ENCODE measurements at regions not wholly inside any gene's neighbourhood (a gene's known extent, or its start where the extent isn't known, plus 50 kb on each side); places are given as distances from the start of the nearest gene placed in this dataset.

DNA sequence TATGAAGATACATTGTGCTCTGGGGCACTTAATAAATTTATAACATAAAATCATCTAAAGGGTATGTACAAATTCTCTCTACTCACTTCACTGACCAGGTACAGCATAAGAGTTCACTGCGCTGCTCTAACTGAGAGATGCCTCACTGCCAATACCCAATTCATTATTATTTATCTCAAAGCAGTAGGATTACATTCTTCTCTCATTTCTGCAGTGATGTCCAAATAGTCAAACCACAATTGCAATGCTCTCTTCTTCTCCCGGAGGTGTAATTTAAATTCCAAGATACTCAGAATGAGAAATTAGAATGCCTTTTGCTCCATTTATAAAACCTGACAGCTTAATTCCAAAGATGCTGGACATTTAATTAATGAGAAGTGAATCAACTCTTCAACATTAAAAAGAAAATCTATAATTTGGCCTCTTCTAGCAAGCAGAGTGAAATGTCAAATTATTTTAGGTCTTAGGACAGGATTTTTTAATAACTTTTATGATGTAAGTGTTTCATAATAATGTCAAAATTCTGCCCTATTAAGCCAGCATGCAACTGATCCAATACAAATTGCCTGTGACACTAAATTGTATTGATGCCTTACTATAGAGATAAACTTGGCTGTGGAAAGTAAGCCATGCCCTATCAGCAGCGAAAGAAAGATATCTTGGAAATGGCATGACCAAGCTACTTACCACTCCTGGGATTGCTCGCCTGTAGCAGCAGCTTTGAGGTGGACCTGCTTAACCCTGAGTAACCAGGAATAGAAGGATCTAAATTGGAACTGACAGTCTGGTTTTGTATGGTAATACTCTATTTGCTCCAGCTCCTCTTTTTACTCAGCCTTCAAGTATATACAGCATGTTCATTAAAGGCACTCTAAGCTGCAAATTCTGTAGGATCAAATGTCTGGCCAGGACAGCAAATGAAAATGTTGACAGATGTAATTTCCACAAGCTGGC lies 374.2 kb upstream of the TYRP1 start:
- ChIA-PET POLR2A (no interaction called here), CTCF (no interaction called here)
- no peaks in the 10 kb centered on the region for H3K36me3 Mint-ChIP-seq
- H3K4me3 Mint-ChIP-seq = no peak overlapping the region
- TF ChIP-seq, protein P1, sequence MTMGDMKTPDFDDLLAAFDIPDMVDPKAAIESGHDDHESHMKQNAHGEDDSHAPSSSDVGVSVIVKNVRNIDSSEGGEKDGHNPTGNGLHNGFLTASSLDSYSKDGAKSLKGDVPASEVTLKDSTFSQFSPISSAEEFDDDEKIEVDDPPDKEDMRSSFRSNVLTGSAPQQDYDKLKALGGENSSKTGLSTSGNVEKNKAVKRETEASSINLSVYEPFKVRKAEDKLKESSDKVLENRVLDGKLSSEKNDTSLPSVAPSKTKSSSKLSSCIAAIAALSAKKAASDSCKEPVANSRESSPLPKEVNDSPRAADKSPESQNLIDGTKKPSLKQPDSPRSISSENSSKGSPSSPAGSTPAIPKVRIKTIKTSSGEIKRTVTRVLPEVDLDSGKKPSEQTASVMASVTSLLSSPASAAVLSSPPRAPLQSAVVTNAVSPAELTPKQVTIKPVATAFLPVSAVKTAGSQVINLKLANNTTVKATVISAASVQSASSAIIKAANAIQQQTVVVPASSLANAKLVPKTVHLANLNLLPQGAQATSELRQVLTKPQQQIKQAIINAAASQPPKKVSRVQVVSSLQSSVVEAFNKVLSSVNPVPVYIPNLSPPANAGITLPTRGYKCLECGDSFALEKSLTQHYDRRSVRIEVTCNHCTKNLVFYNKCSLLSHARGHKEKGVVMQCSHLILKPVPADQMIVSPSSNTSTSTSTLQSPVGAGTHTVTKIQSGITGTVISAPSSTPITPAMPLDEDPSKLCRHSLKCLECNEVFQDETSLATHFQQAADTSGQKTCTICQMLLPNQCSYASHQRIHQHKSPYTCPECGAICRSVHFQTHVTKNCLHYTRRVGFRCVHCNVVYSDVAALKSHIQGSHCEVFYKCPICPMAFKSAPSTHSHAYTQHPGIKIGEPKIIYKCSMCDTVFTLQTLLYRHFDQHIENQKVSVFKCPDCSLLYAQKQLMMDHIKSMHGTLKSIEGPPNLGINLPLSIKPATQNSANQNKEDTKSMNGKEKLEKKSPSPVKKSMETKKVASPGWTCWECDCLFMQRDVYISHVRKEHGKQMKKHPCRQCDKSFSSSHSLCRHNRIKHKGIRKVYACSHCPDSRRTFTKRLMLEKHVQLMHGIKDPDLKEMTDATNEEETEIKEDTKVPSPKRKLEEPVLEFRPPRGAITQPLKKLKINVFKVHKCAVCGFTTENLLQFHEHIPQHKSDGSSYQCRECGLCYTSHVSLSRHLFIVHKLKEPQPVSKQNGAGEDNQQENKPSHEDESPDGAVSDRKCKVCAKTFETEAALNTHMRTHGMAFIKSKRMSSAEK (CRISPR knock-in tag; IDR thresholded peaks at IDR 0.05; ENCODE audit: borderline replicate concordance) = no peak
- TF ChIP-seq TCF7 (CRISPR knock-in tag; IDR thresholded peaks at IDR 0.05; ENCODE audit: low read depth) = no peak
- TF ChIP-seq JAZF1 (CRISPR knock-in tag; IDR thresholded peaks at IDR 0.05) = no peak
- TF ChIP-seq ZNF396 (CRISPR knock-in tag; IDR thresholded peaks at IDR 0.05; ENCODE audit: borderline replicate concordance) = no peak
- TF ChIP-seq ELF4 (CRISPR knock-in tag; IDR thresholded peaks at IDR 0.05; ENCODE audit: low read depth) = no peak
- TF ChIP-seq ZNF138 (CRISPR knock-in tag; conservative IDR thresholded peaks at IDR 0.05) = no peak
- TF ChIP-seq, protein P2, sequence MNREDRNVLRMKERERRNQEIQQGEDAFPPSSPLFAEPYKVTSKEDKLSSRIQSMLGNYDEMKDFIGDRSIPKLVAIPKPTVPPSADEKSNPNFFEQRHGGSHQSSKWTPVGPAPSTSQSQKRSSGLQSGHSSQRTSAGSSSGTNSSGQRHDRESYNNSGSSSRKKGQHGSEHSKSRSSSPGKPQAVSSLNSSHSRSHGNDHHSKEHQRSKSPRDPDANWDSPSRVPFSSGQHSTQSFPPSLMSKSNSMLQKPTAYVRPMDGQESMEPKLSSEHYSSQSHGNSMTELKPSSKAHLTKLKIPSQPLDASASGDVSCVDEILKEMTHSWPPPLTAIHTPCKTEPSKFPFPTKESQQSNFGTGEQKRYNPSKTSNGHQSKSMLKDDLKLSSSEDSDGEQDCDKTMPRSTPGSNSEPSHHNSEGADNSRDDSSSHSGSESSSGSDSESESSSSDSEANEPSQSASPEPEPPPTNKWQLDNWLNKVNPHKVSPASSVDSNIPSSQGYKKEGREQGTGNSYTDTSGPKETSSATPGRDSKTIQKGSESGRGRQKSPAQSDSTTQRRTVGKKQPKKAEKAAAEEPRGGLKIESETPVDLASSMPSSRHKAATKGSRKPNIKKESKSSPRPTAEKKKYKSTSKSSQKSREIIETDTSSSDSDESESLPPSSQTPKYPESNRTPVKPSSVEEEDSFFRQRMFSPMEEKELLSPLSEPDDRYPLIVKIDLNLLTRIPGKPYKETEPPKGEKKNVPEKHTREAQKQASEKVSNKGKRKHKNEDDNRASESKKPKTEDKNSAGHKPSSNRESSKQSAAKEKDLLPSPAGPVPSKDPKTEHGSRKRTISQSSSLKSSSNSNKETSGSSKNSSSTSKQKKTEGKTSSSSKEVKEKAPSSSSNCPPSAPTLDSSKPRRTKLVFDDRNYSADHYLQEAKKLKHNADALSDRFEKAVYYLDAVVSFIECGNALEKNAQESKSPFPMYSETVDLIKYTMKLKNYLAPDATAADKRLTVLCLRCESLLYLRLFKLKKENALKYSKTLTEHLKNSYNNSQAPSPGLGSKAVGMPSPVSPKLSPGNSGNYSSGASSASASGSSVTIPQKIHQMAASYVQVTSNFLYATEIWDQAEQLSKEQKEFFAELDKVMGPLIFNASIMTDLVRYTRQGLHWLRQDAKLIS (CRISPR knock-in tag; IDR thresholded peaks at IDR 0.05; ENCODE audit: borderline replicate concordance) = no peak
- TF ChIP-seq SMAD4 (CRISPR knock-in tag; IDR thresholded peaks at IDR 0.05) = no peak
- no peak for TF ChIP-seq ZNF121 (CRISPR knock-in tag; IDR thresholded peaks at IDR 0.05)
- TF ChIP-seq ZNF317 (CRISPR knock-in tag; IDR thresholded peaks at IDR 0.05; ENCODE audit: borderline replicate concordance, low read depth) = no peak
- no peak for TF ChIP-seq GRHL2 (CRISPR knock-in tag; IDR thresholded peaks at IDR 0.05; ENCODE audit: insufficient replicate concordance, severe bottlenecking)
- no peak for TF ChIP-seq EMX1 (CRISPR knock-in tag; IDR thresholded peaks at IDR 0.05)
- TF ChIP-seq KAT7 (CRISPR knock-in tag; IDR thresholded peaks at IDR 0.05; ENCODE audit: borderline replicate concordance) = no peak
- TF ChIP-seq FOXJ3 (CRISPR knock-in tag; IDR thresholded peaks at IDR 0.05; ENCODE audit: borderline replicate concordance) = no peak
- TF ChIP-seq, protein P3, sequence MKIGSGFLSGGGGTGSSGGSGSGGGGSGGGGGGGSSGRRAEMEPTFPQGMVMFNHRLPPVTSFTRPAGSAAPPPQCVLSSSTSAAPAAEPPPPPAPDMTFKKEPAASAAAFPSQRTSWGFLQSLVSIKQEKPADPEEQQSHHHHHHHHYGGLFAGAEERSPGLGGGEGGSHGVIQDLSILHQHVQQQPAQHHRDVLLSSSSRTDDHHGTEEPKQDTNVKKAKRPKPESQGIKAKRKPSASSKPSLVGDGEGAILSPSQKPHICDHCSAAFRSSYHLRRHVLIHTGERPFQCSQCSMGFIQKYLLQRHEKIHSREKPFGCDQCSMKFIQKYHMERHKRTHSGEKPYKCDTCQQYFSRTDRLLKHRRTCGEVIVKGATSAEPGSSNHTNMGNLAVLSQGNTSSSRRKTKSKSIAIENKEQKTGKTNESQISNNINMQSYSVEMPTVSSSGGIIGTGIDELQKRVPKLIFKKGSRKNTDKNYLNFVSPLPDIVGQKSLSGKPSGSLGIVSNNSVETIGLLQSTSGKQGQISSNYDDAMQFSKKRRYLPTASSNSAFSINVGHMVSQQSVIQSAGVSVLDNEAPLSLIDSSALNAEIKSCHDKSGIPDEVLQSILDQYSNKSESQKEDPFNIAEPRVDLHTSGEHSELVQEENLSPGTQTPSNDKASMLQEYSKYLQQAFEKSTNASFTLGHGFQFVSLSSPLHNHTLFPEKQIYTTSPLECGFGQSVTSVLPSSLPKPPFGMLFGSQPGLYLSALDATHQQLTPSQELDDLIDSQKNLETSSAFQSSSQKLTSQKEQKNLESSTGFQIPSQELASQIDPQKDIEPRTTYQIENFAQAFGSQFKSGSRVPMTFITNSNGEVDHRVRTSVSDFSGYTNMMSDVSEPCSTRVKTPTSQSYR (CRISPR knock-in tag; IDR thresholded peaks at IDR 0.05) = no peak
- TF ChIP-seq, protein P4, sequence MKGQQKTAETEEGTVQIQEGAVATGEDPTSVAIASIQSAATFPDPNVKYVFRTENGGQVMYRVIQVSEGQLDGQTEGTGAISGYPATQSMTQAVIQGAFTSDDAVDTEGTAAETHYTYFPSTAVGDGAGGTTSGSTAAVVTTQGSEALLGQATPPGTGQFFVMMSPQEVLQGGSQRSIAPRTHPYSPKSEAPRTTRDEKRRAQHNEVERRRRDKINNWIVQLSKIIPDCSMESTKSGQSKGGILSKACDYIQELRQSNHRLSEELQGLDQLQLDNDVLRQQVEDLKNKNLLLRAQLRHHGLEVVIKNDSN (CRISPR knock-in tag; IDR thresholded peaks at IDR 0.05) = no peak
- TF ChIP-seq, protein P5, sequence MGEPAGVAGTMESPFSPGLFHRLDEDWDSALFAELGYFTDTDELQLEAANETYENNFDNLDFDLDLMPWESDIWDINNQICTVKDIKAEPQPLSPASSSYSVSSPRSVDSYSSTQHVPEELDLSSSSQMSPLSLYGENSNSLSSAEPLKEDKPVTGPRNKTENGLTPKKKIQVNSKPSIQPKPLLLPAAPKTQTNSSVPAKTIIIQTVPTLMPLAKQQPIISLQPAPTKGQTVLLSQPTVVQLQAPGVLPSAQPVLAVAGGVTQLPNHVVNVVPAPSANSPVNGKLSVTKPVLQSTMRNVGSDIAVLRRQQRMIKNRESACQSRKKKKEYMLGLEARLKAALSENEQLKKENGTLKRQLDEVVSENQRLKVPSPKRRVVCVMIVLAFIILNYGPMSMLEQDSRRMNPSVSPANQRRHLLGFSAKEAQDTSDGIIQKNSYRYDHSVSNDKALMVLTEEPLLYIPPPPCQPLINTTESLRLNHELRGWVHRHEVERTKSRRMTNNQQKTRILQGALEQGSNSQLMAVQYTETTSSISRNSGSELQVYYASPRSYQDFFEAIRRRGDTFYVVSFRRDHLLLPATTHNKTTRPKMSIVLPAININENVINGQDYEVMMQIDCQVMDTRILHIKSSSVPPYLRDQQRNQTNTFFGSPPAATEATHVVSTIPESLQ (CRISPR knock-in tag; IDR thresholded peaks at IDR 0.05) = no peak
- TF ChIP-seq, protein P6, sequence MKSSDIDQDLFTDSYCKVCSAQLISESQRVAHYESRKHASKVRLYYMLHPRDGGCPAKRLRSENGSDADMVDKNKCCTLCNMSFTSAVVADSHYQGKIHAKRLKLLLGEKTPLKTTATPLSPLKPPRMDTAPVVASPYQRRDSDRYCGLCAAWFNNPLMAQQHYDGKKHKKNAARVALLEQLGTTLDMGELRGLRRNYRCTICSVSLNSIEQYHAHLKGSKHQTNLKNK (CRISPR knock-in tag; IDR thresholded peaks at IDR 0.05) = no peak
- no peak for TF ChIP-seq SP1 (CRISPR knock-in tag; conservative IDR thresholded peaks at IDR 0.05)
- TF ChIP-seq, protein P7, sequence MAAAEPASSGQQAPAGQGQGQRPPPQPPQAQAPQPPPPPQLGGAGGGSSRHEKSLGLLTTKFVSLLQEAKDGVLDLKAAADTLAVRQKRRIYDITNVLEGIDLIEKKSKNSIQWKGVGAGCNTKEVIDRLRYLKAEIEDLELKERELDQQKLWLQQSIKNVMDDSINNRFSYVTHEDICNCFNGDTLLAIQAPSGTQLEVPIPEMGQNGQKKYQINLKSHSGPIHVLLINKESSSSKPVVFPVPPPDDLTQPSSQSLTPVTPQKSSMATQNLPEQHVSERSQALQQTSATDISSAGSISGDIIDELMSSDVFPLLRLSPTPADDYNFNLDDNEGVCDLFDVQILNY (CRISPR knock-in tag; IDR thresholded peaks at IDR 0.05) = no peak
- peaks cover 6% of the 10 kb centered on the region for H3K9me3 Mint-ChIP-seq
- no peaks in the 10 kb centered on the region; the same call in none of the 2 replicates for H3K27me3 Mint-ChIP-seq (ENCODE audit: low read depth)
- H3K27ac Mint-ChIP-seq = no peak overlapping the region
- ATAC-seq (no peak), DNase-seq (ENCODE audit: low spot score) (no peak)
- H3K4me1 Mint-ChIP-seq = no peaks in the 10 kb centered on the region
